BLaER1 treated with 17β-estradiol and CSF1 and Interleukin-3, amounts not matched to agents 10 nM and 100 nM (cell line): ENCODE measurements at regions not wholly inside any gene's neighbourhood (a gene's known extent, or its start where the extent isn't known, plus 50 kb on each side); places are given as distances from the start of the nearest gene placed in this dataset.

Source experiments
- H3K27ac ChIP-seq, 11 experiments: shearing (Covaris generic); formaldehyde crosslinking; 2 replicates each; pipeline ENCODE4 v1.8.1; 2022
- H3K27me3 ChIP-seq, 11 experiments: shearing (Covaris generic); formaldehyde crosslinking; 2 replicates each; pipeline ENCODE4 v1.8.1; 2022
- H3K36me3 ChIP-seq, 11 experiments: shearing (Covaris generic); formaldehyde crosslinking; 2 replicates each; pipeline ENCODE4 v1.8.1; 2022
- H3K4me1 ChIP-seq, 10 experiments: shearing (Covaris generic); formaldehyde crosslinking; 2 replicates each; pipeline ENCODE4 v1.8.1; 2022
- H3K4me2 ChIP-seq, 11 experiments: shearing (Covaris generic); formaldehyde crosslinking; 2 replicates each; pipeline ENCODE4 v1.8.1; 2022
- H3K4me3 ChIP-seq, 10 experiments: shearing (Covaris generic); formaldehyde crosslinking; 2 replicates each; pipeline ENCODE4 v1.8.1; 2022
- H3K9ac ChIP-seq, 11 experiments: shearing (Covaris generic); formaldehyde crosslinking; 2 replicates each; pipeline ENCODE4 v1.8.1; 2022
- H3K9me3 ChIP-seq, 11 experiments: shearing (Covaris generic); formaldehyde crosslinking; replicated peaks in 1 of 11; 2 replicates each; pipeline ENCODE4 v1.8.1; 2022
- H4K20me1 ChIP-seq, 11 experiments: shearing (Covaris generic); formaldehyde crosslinking; 2 replicates each; pipeline ENCODE4 v1.8.1; 2022
- Cebpa-rat ChIP-seq, 11 experiments: shearing (Covaris generic); IDR thresholded peaks; 2 replicates each; pipeline ENCODE4 v1.8.1; 2022

- H3K9ac ChIP-seq: no peak overlapping the region
- no peak overlapping the region for H3K4me2 ChIP-seq
- no peaks in the 10 kb centered on the region for H4K20me1 ChIP-seq
Observed at GRCh38 chr1:168905633-168906032, 176.6 kb upstream of the DPT start.

GRCh38 chr1:168906367-168906766 is 177.4 kb upstream of the DPT start:
- peaks cover 0 to 22% (median 4%) of the 10 kb centered on the region in 10 experiments; a peak in 8 of 20 replicates for H3K4me1 ChIP-seq
- H3K27me3 ChIP-seq: no peaks in the 10 kb centered on the region
- no peaks in the 10 kb centered on the region for H4K20me1 ChIP-seq
- H3K4me3 ChIP-seq: no peak overlapping the region
- H3K27ac ChIP-seq: no peak overlapping the region
- H3K36me3 ChIP-seq: no peaks in the 10 kb centered on the region
- no peak overlapping the region for H3K9ac ChIP-seq
- no peak for TF ChIP-seq Cebpa-rat (IDR thresholded peaks at IDR 0.05)
- H3K4me2 ChIP-seq: no peak overlapping the region
- no peaks in the 10 kb centered on the region; a peak in 1 of 22 replicates for H3K9me3 ChIP-seq

More at GRCh38 chr1:168905633-168906032, 176.6 kb upstream of the DPT start:
- no peaks in the 10 kb centered on the region; a peak in 1 of 22 replicates for H3K9me3 ChIP-seq
- H3K4me3 ChIP-seq: no peak overlapping the region
- H3K27me3 ChIP-seq: no peaks in the 10 kb centered on the region
- H3K27ac ChIP-seq: no peak overlapping the region
- no peak for TF ChIP-seq Cebpa-rat (IDR thresholded peaks at IDR 0.05)
- H3K36me3 ChIP-seq: no peaks in the 10 kb centered on the region
- peaks cover 0 to 22% (median 5%) of the 10 kb centered on the region in 10 experiments; a peak in 8 of 20 replicates for H3K4me1 ChIP-seq

- Histone ChIP-seq H3K36me3 (no peaks in the 10 kb centered on the region), H3K4me3 (no peak overlapping the region), H3K27me3 (no peaks in the 10 kb centered on the region), H4K20me1 (no peaks in the 10 kb centered on the region), H3K9me3 (no peaks in the 10 kb centered on the region; a peak in 1 of 22 replicates), H3K4me2 (peak overlapping the region in 2 of 11 experiments; percentile 59 to 65; a peak in 4 of 22 replicates), H3K9ac (no peak overlapping the region), H3K4me1 (peaks cover 0 to 22% (median 0%) of the 10 kb centered on the region in 10 experiments; a peak in 6 of 20 replicates), H3K27ac (no peak overlapping the region)
- no peak for TF ChIP-seq Cebpa-rat (IDR thresholded peaks at IDR 0.05)
Observed at GRCh38 chr1:168907053-168907452, 178.0 kb upstream of the DPT start.

- Histone ChIP-seq H3K9me3 (no peaks in the 10 kb centered on the region; a peak in 1 of 22 replicates), H3K4me3 (no peak overlapping the region), H3K9ac (no peak overlapping the region), H3K36me3 (no peaks in the 10 kb centered on the region), H3K27me3 (no peaks in the 10 kb centered on the region), H4K20me1 (no peaks in the 10 kb centered on the region), H3K27ac (peak overlapping the region in 1 of 11 experiments; percentile 14; a peak in 1 of 22 replicates), H3K4me1 (peaks cover 0 to 22% (median 0%) of the 10 kb centered on the region in 10 experiments; a peak in 6 of 20 replicates), H3K4me2 (peak overlapping the region in 5 of 11 experiments; percentile 1 to 65 (median 7); a peak in 5 of 22 replicates)
- TF ChIP-seq Cebpa-rat (IDR thresholded peaks at IDR 0.05): no peak
Observed at GRCh38 chr1:168907786-168908348, 178.9 kb upstream of the DPT start.

- H3K4me1 ChIP-seq: peaks cover 0 to 22% (median 0%) of the 10 kb centered on the region in 10 experiments; a peak in 6 of 20 replicates
- no peaks in the 10 kb centered on the region for H3K27me3 ChIP-seq
- no peak overlapping the region for H3K4me2 ChIP-seq
- no peaks in the 10 kb centered on the region for H3K36me3 ChIP-seq
- no peaks in the 10 kb centered on the region for H3K9me3 ChIP-seq
- H4K20me1 ChIP-seq: no peaks in the 10 kb centered on the region
- TF ChIP-seq Cebpa-rat (IDR thresholded peaks at IDR 0.05): no peak
- no peak overlapping the region for H3K9ac ChIP-seq
- H3K4me3 ChIP-seq: no peak overlapping the region
- no peak overlapping the region for H3K27ac ChIP-seq
Observed at GRCh38 chr1:168910403-168910802, 181.4 kb upstream of the DPT start.

GRCh38 chr1:168911370-168911769 is 182.4 kb upstream of the DPT start:
- H3K4me3 ChIP-seq: no peak overlapping the region
- H3K9me3 ChIP-seq: no peaks in the 10 kb centered on the region
- H3K4me1 ChIP-seq: peaks cover 0 to 21% (median 0%) of the 10 kb centered on the region in 10 experiments; a peak in 6 of 20 replicates

GRCh38 chr1:168913711-168914463 is 184.9 kb upstream of the DPT start:
- Histone ChIP-seq H3K27ac (no peak overlapping the region), H3K36me3 (no peaks in the 10 kb centered on the region), H4K20me1 (no peaks in the 10 kb centered on the region), H3K4me3 (no peak overlapping the region), H3K27me3 (no peaks in the 10 kb centered on the region), H3K4me1 (peaks cover 0 to 7% (median 0%) of the 10 kb centered on the region in 10 experiments; a peak in 3 of 20 replicates), H3K9me3 (no peaks in the 10 kb centered on the region), H3K4me2 (no peak overlapping the region), H3K9ac (no peak overlapping the region)
- no peak for TF ChIP-seq Cebpa-rat (IDR thresholded peaks at IDR 0.05)

More at GRCh38 chr1:168911370-168911769, 182.4 kb upstream of the DPT start:
- Histone ChIP-seq H4K20me1 (no peaks in the 10 kb centered on the region), H3K9ac (no peak overlapping the region), H3K4me2 (no peak overlapping the region), H3K36me3 (no peaks in the 10 kb centered on the region), H3K27me3 (no peaks in the 10 kb centered on the region), H3K27ac (no peak overlapping the region)
- TF ChIP-seq Cebpa-rat (IDR thresholded peaks at IDR 0.05): no peak

- TF ChIP-seq Cebpa-rat (IDR thresholded peaks at IDR 0.05): no peak
- H4K20me1 ChIP-seq: no peaks in the 10 kb centered on the region
- H3K27ac ChIP-seq: no peak overlapping the region
- H3K4me1 ChIP-seq: peaks cover 0 to 18% (median 0%) of the 10 kb centered on the region in 10 experiments; a peak in 3 of 20 replicates
- no peak overlapping the region for H3K4me3 ChIP-seq
- no peaks in the 10 kb centered on the region for H3K36me3 ChIP-seq
- no peaks in the 10 kb centered on the region for H3K27me3 ChIP-seq
- no peak overlapping the region for H3K9ac ChIP-seq
- no peaks in the 10 kb centered on the region for H3K9me3 ChIP-seq
- no peak overlapping the region for H3K4me2 ChIP-seq
Observed at GRCh38 chr1:168917309-168917708, 188.3 kb upstream of the DPT start.

- Histone ChIP-seq H3K9ac (no peak overlapping the region), H3K27ac (no peak overlapping the region), H3K4me3 (no peak overlapping the region), H3K36me3 (no peaks in the 10 kb centered on the region), H3K9me3 (no peaks in the 10 kb centered on the region), H4K20me1 (no peaks in the 10 kb centered on the region), H3K4me1 (peaks cover 0 to 18% (median 0%) of the 10 kb centered on the region in 10 experiments; a peak in 3 of 20 replicates), H3K27me3 (no peaks in the 10 kb centered on the region), H3K4me2 (peak overlapping the region in 2 of 11 experiments; percentile 26 to 35; a peak in 1 of 22 replicates)
- TF ChIP-seq Cebpa-rat (IDR thresholded peaks at IDR 0.05): no peak
Observed at GRCh38 chr1:168917796-168918195, 188.7 kb upstream of the ATP1B1 start.
